Stomach smooth muscle (tissue), 2 donors: ENCODE measurements at regions not wholly inside any gene's neighbourhood (a gene's known extent, or its start where the extent isn't known, plus 50 kb on each side); places are given as distances from the start of the nearest gene placed in this dataset.

Experiments used
- H3K27ac ChIP-seq: one replicate; pipeline ENCODE4 v1.7.0; 2013; ENCODE audit warnings: mild to moderate bottlenecking, low read length, inconsistent platforms
- H3K27me3 ChIP-seq, 2 donors: one replicate each; pipeline ENCODE4 v1.7.0; 2013; ENCODE audit warnings: low read length in 2 of 2; ENCODE audit not compliant: insufficient read depth in 2 of 2, control insufficient read depth in 1 of 2
- H3K36me3 ChIP-seq, 2 donors: one replicate each; pipeline ENCODE4 v1.7.0; 2013; ENCODE audit warnings: low read length in 2 of 2; ENCODE audit not compliant: control insufficient read depth in 2 of 2, insufficient read depth in 2 of 2
- H3K4me1 ChIP-seq: one replicate; pipeline ENCODE4 v1.7.0; 2013; ENCODE audit warnings: low read length; ENCODE audit not compliant: control insufficient read depth, insufficient read depth
- H3K4me3 ChIP-seq, 2 donors: one replicate each; pipeline ENCODE4 v1.7.0; 2013; ENCODE audit warnings: low read length in 2 of 2
- H3K9ac ChIP-seq, 2 donors: one replicate each; pipeline ENCODE4 v1.7.0; 2013; ENCODE audit warnings: low read length in 2 of 2, mild to moderate bottlenecking in 1 of 2
- H3K9me3 ChIP-seq, 2 donors: one replicate each; pipeline ENCODE4 v1.7.0; 2013; ENCODE audit warnings: low read length in 2 of 2; ENCODE audit not compliant: control insufficient read depth in 2 of 2
- donor health status: healthy.
- donor health status: Pancreatic carcinoma.

- peaks cover 5 to 7% of the 10 kb centered on the region in 2 donors for H3K27me3 ChIP-seq
- no peak overlapping the region for H3K4me3 ChIP-seq
- no peak overlapping the region for H3K27ac ChIP-seq
- H3K9me3 ChIP-seq, result no peaks in the 10 kb centered on the region
- no peaks in the 10 kb centered on the region for H3K36me3 ChIP-seq
- no peak overlapping the region for H3K9ac ChIP-seq
- no peaks in the 10 kb centered on the region for H3K4me1 ChIP-seq
These were observed 148.3 kb downstream of the C1orf94 start for GRCh38 chr1:34324879-34325440.

- Histone ChIP-seq H3K9ac (no peak overlapping the region), H3K9me3 (no peaks in the 10 kb centered on the region), H3K27ac (no peak overlapping the region), H3K36me3 (no peaks in the 10 kb centered on the region), H3K4me1 (no peaks in the 10 kb centered on the region), H3K4me3 (no peak overlapping the region), H3K27me3 (peaks cover 5 to 7% of the 10 kb centered on the region in 2 donors)
These were observed 151.6 kb downstream of the C1orf94 start for GRCh38 chr1:34328281-34328799.

DNA sequence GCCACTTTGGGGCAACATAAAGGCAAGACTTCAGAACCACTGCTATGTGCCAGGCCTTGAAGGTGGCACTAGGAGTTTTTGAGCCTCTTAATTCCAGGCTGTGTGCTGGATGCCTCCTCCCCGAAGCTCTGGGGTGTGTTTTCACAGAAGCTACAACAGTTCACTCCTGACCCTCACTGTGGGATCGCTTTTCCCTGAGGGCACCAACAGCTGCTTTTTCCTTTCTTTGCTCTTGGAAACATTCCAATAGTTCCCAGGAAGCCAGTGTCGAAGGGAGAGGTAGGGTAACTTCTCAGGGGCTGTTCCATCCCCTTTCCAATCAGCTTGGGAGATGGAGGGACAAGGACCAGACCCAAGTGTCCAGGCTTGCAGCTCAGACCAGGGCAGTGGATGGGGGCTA, 153.4 kb downstream of the C1orf94 start:
- no peak overlapping the region for H3K4me3 ChIP-seq
- H3K4me1 ChIP-seq, result no peaks in the 10 kb centered on the region
- no peak overlapping the region for H3K9ac ChIP-seq
- H3K27me3 ChIP-seq, result peaks cover 5% of the 10 kb centered on the region in 2 donors
- peaks cover 0 to 2% of the 10 kb centered on the region in 2 donors for H3K9me3 ChIP-seq
- H3K27ac ChIP-seq, result no peak overlapping the region
- H3K36me3 ChIP-seq, result no peaks in the 10 kb centered on the region

DNA sequence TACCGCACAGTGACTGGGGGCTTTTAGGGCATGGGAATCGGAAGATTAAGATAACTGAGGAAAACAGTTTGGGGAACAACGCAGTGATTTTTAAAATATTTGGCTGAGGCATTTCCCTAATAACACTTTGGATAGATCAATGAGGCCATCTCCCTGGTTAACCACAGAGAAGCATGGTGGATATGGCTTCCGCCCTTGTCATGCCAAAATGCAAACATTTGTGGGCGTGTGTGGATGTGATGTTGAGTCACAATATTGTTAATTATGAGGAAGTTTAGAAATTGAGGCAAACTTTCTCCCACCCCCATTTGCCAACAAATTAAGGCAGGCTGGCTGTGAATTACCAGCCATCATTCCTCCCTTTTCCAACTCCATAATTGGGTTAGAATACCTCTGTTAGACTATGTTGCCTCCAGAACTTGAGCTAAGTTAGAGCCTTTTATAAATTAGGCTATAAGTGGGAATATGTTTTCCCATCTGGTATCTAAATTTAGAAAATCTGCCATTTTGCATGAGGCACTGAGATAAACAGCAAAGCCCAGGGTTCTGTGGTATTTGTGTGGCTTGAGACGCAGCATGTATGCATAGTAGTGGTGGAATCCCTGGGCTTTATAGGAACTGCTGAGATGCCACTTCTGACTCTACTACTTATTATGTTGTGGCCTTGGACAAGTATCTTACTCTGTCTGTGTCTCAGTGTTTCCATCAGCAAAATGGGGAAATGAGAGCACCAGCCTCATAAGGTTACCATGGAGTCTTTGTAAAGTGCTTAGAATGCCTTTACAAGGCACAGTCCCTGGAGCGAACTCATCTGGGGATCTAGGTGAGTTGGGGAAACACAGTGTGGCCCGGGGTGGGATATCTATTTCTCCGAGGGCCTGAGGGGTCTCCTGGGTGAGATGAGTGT, 154.6 kb downstream of the C1orf94 start:
- H3K4me3 ChIP-seq, result no peak overlapping the region
- H3K27ac ChIP-seq, result no peak overlapping the region
- H3K9me3 ChIP-seq, result peaks cover 0 to 2% of the 10 kb centered on the region in 2 donors
- H3K27me3 ChIP-seq, result peaks cover 5% of the 10 kb centered on the region in 2 donors
- H3K36me3 ChIP-seq, result no peaks in the 10 kb centered on the region
- H3K4me1 ChIP-seq, result no peaks in the 10 kb centered on the region
- no peak overlapping the region for H3K9ac ChIP-seq

GRCh38 chr1:34332996-34333395, 156.3 kb downstream of the C1orf94 start:
- H3K9ac ChIP-seq, result no peak overlapping the region
- peaks cover 0 to 3% of the 10 kb centered on the region in 2 donors for H3K27me3 ChIP-seq
- H3K27ac ChIP-seq, result no peak overlapping the region
- no peak overlapping the region for H3K4me3 ChIP-seq
- no peaks in the 10 kb centered on the region for H3K36me3 ChIP-seq
- H3K4me1 ChIP-seq, result no peaks in the 10 kb centered on the region
- peaks cover 0 to 4% of the 10 kb centered on the region in 2 donors for H3K9me3 ChIP-seq

GRCh38 chr1:34338871-34339270, 162.2 kb downstream of the C1orf94 start:
- no peaks in the 10 kb centered on the region for H3K4me1 ChIP-seq
- no peak overlapping the region for H3K9ac ChIP-seq
- no peaks in the 10 kb centered on the region for H3K36me3 ChIP-seq
- peaks cover 2 to 5% of the 10 kb centered on the region in 2 donors for H3K27me3 ChIP-seq
- H3K27ac ChIP-seq, result no peak overlapping the region
- H3K4me3 ChIP-seq, result no peak overlapping the region
- H3K9me3 ChIP-seq, result peaks cover 0 to 8% of the 10 kb centered on the region in 2 donors

GRCh38 chr1:34341896-34342295, 165.2 kb downstream of the C1orf94 start:
- Histone ChIP-seq H3K9ac (no peak overlapping the region), H3K27ac (no peak overlapping the region), H3K4me1 (no peaks in the 10 kb centered on the region), H3K27me3 (peaks cover 2 to 5% of the 10 kb centered on the region in 2 donors), H3K9me3 (peaks cover 0 to 6% of the 10 kb centered on the region in 2 donors), H3K36me3 (no peaks in the 10 kb centered on the region), H3K4me3 (no peak overlapping the region)

DNA sequence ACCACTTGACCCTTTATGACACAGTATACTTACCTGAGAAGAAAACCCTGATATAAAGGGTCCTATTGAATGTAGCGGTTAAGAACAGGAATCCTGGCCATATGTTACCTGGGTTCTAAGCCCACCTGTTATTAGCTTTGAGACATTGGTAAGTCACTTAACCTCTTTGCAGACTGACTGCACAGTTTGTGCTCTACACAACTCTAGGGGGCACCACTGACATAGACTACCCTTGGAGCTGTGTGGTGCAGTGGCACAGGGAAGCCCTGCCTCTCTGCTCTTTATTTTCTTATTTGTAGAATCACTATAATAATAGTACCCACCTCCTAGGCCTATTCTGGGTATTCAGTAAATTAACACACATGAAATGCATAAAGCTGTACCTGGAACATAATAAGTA, 165.6 kb downstream of the C1orf94 start:
- no peak overlapping the region for H3K4me3 ChIP-seq
- H3K27ac ChIP-seq, result no peak overlapping the region
- no peak overlapping the region for H3K9ac ChIP-seq
- H3K36me3 ChIP-seq, result no peaks in the 10 kb centered on the region
- no peaks in the 10 kb centered on the region for H3K4me1 ChIP-seq
- H3K27me3 ChIP-seq, result peaks cover 2 to 5% of the 10 kb centered on the region in 2 donors
- peaks cover 0 to 6% of the 10 kb centered on the region in 2 donors for H3K9me3 ChIP-seq

- H3K9ac ChIP-seq, result no peak overlapping the region
- H3K36me3 ChIP-seq, result no peaks in the 10 kb centered on the region
- no peak overlapping the region for H3K4me3 ChIP-seq
- H3K9me3 ChIP-seq, result no peaks in the 10 kb centered on the region
- no peak overlapping the region for H3K27ac ChIP-seq
- H3K27me3 ChIP-seq, result peaks cover 2% of the 10 kb centered on the region in 2 donors
- no peaks in the 10 kb centered on the region for H3K4me1 ChIP-seq
These were observed 169.4 kb downstream of the C1orf94 start for GRCh38 chr1:34346128-34346527.

GRCh38 chr1:34353409-34353808, 176.7 kb downstream of the C1orf94 start:
- no peak overlapping the region for H3K4me3 ChIP-seq

More at GRCh38 chr1:34353409-34353808, 176.7 kb downstream of the C1orf94 start:
- H3K27ac ChIP-seq, result no peak overlapping the region
- no peaks in the 10 kb centered on the region for H3K9me3 ChIP-seq
- peaks cover 0 to 12% of the 10 kb centered on the region in 2 donors for H3K27me3 ChIP-seq
- no peaks in the 10 kb centered on the region for H3K36me3 ChIP-seq
- H3K9ac ChIP-seq, result no peak overlapping the region
- H3K4me1 ChIP-seq, result no peaks in the 10 kb centered on the region
